Esophagus muscularis mucosa (tissue), 4 donors: ENCODE measurements at regions not wholly inside any gene's neighbourhood (a gene's known extent, or its start where the extent isn't known, plus 50 kb on each side); places are given as distances from the start of the nearest gene placed in this dataset.

Experiments used
- EP300 ChIP-seq: sonication (generic); formaldehyde crosslinking; IDR thresholded peaks from one replicate; pipeline ENCODE4 v1.6.1; 2017; ENCODE audit warnings: antibody characterized with exemption
- POLR2A ChIP-seq: fragments of 450-650 bp; IDR thresholded peaks from one replicate; pipeline ENCODE4 v1.6.1; 2017; ENCODE audit warnings: antibody characterized with exemption, moderate library complexity, mild to moderate bottlenecking, low read depth
- POLR2AphosphoS5 ChIP-seq, 2 donors: sonication (generic); formaldehyde crosslinking; IDR thresholded peaks; one replicate each; pipeline ENCODE4 v1.6.1; 2017; ENCODE audit warnings: antibody characterized with exemption in 2 of 2
- TF ChIP-seq, protein P1 (sequence below), 3 experiments: fragments of 200-600 bp in 2 of 3; fragments of 450-650 bp in 1 of 3; sonication (generic) in 2 of 3; IDR thresholded peaks; one replicate each; pipeline ENCODE4 v1.5.1; 2017 to 2019; ENCODE audit warnings: antibody characterized with exemption in 3 of 3, mild to moderate bottlenecking in 2 of 3, moderate library complexity in 1 of 3

DNA sequence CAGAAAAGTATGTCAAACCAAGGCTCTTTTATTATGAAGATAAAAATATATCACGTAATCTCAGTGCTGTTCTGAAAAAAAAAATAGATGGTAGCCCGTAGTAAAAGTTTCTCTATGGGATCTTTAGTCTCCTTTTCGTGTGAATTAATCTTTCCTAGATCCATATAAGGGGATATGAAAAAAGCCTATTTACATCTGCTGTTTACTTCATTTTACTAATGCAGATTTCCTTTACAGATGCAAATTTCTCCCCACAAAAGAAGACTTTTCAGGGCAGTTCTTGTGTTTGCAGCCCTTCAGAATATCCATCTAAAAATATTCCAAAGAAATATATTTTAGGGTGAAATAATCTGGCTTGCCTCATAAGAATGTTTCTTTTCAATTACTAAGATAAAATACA lies 1291.7 kb downstream of the ROBO1 start:
- TF ChIP-seq, protein P1, sequence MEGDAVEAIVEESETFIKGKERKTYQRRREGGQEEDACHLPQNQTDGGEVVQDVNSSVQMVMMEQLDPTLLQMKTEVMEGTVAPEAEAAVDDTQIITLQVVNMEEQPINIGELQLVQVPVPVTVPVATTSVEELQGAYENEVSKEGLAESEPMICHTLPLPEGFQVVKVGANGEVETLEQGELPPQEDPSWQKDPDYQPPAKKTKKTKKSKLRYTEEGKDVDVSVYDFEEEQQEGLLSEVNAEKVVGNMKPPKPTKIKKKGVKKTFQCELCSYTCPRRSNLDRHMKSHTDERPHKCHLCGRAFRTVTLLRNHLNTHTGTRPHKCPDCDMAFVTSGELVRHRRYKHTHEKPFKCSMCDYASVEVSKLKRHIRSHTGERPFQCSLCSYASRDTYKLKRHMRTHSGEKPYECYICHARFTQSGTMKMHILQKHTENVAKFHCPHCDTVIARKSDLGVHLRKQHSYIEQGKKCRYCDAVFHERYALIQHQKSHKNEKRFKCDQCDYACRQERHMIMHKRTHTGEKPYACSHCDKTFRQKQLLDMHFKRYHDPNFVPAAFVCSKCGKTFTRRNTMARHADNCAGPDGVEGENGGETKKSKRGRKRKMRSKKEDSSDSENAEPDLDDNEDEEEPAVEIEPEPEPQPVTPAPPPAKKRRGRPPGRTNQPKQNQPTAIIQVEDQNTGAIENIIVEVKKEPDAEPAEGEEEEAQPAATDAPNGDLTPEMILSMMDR (IDR thresholded peaks at IDR 0.05) = no peak
- TF ChIP-seq POLR2A (no peak), EP300 (no peak), POLR2AphosphoS5 (IDR thresholded peaks at IDR 0.05) (no peak)
